ENCODE measurements at regions not wholly inside any gene's neighbourhood (a gene's known extent, or its start where the extent isn't known, plus 50 kb on each side); places are given as distances from the start of the nearest gene placed in this dataset.

DNA sequence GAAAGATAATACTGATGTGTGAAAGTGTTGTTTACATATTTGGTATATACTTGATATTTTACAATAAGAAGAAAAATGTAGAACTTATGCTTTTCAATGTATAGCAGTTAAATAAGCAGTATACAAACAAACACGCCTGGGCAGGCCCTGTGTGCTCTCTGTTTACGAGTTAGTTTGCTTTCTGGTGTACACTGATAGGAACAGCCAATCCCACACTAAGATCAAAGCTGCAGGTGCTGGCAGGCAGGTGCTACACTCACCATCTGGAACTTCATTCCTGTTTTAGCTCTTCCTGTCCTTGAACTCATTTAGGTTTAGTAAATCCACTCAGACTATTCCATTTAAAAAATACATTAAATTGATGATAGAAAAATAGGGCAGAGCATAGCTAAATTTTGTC is 614.7 kb upstream of the ST8SIA4 start:
- Histone ChIP-seq H3K9ac (replicated peaks in 1 of 4; ENCODE audit: extremely low read depth in 1 of 4, low read depth in 3 of 4, low read length in 3 of 4) (no peak overlapping the region), H3K4ac (replicated peaks; ENCODE audit: insufficient read length, low read depth, low read length) (no peak overlapping the region), H3K4me2 (ENCODE audit: insufficient read depth in 1 of 2, low read depth in 2 of 2, low read length in 2 of 2) (no peak overlapping the region), H2AFZ (ENCODE audit: low read length) (no peak overlapping the region), H4K8ac (ENCODE audit: extremely low read depth, insufficient read depth, low read length) (no peak overlapping the region), H3K56ac (replicated peaks; ENCODE audit: insufficient read length, low read depth, low read length) (no peak overlapping the region), H3K4me3 (ENCODE audit: extremely low read depth in 1 of 4, insufficient read depth in 2 of 4, low read depth in 3 of 4, low read length in 4 of 4) (no peak overlapping the region), H2BK15ac (ENCODE audit: low read length) (no peak overlapping the region), H3K27ac (ENCODE audit: low read depth, low read length) (no peak overlapping the region), H3K27me3 (replicated peaks in 1 of 4; ENCODE audit: control insufficient read depth in 3 of 4, extremely low read depth in 1 of 4, insufficient read depth in 3 of 4, low read length in 3 of 4) (no peaks in the 10 kb centered on the region), H4K20me1 (replicated peaks in 1 of 2; ENCODE audit: control insufficient read depth in 1 of 2, insufficient read depth in 2 of 2, low read length in 2 of 2) (no peaks in the 10 kb centered on the region), H4K5ac (ENCODE audit: insufficient read length, low read depth, low read length) (no peak overlapping the region), H3K23me2 (ENCODE audit: low read depth, low read length) (no peaks in the 10 kb centered on the region), H2AK5ac (ENCODE audit: low read depth, low read length) (no peak overlapping the region), H3K23ac (ENCODE audit: insufficient read length) (no peak overlapping the region), H3K79me2 (ENCODE audit: control insufficient read depth in 1 of 2, insufficient read depth in 2 of 2, low read length in 2 of 2) (no peaks in the 10 kb centered on the region), H3K4me1 (replicated peaks in 1 of 4; ENCODE audit: control insufficient read depth in 3 of 4, insufficient read depth in 4 of 4, low read length in 3 of 4) (no peaks in the 10 kb centered on the region), H3K18ac (ENCODE audit: extremely low read depth, low read length) (no peak overlapping the region), H2BK120ac (replicated peaks; ENCODE audit: low read depth, low read length) (no peak overlapping the region), H4K91ac (replicated peaks; ENCODE audit: insufficient read length, low read length) (no peak overlapping the region), H3K79me1 (ENCODE audit: low read depth, low read length) (no peaks in the 10 kb centered on the region), H3K9me3 (ENCODE audit: insufficient read depth in 2 of 2, low read depth in 1 of 2, low read length in 1 of 2) (peaks cover 5 to 15% of the 10 kb centered on the region in 2 experiments; a peak in 3 of 4 replicates), H2BK20ac (ENCODE audit: low read length) (no peak overlapping the region), H2BK12ac (ENCODE audit: low read depth, low read length) (no peak overlapping the region), H3K36me3 (ENCODE audit: control insufficient read depth in 2 of 4, insufficient read depth in 4 of 4, low read length in 3 of 4) (no peaks in the 10 kb centered on the region), H3K14ac (ENCODE audit: insufficient read length) (no peak overlapping the region), H2BK5ac (ENCODE audit: low read depth, low read length) (no peak overlapping the region)
- POLR2A ChIA-PET (ENCODE audit: partially characterized antibody), result no interaction called here
- FAIRE-seq, result no peak
- WGBS, 2 experiments (ENCODE audit: extremely low coverage in 1 of 2, insufficient coverage in 1 of 2, insufficient read length in 1 of 2, insufficient replicate concordance in 2 of 2, low coverage in 1 of 2, low lambda C conversion rate in 2 of 2, missing lambda C conversion rate in 1 of 2), result 92% methylated on average over 2 of the region's 2 CpGs; no CpG with 5 or more reads in 1 of the 2 experiments
- TF ChIP-seq SP4 (IDR thresholded peaks at IDR 0.05; ENCODE audit: low read length), result no peak
- no peak for TF ChIP-seq BCL11A (IDR thresholded peaks at IDR 0.05; ENCODE audit: low read depth in 2 of 2, low read length in 2 of 2)
- no peak for TF ChIP-seq NANOG (IDR thresholded peaks at IDR 0.05; ENCODE audit: insufficient read depth, low read depth, low read length, poor library complexity, severe bottlenecking)
- no peak for TF ChIP-seq KDM4A (IDR thresholded peaks at IDR 0.05; ENCODE audit: low read depth, low read length, severe bottlenecking)
- TF ChIP-seq, protein P1, sequence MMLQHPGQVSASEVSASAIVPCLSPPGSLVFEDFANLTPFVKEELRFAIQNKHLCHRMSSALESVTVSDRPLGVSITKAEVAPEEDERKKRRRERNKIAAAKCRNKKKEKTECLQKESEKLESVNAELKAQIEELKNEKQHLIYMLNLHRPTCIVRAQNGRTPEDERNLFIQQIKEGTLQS (IDR thresholded peaks at IDR 0.05; ENCODE audit: insufficient read depth, low read depth, low read length), result no peak
- no peak for TF ChIP-seq HDAC6 (IDR thresholded peaks at IDR 0.05; ENCODE audit: low read depth, low read length)
- no peak for TF ChIP-seq NRF1 (IDR thresholded peaks at IDR 0.05; ENCODE audit: low read depth, low read length)
- TF ChIP-seq FOSL1 (IDR thresholded peaks at IDR 0.05; ENCODE audit: insufficient read depth, low read depth, low read length), result no peak
- no peak for TF ChIP-seq CBX5 (IDR thresholded peaks at IDR 0.05; ENCODE audit: low read depth, low read length)
- no peak for TF ChIP-seq ASH2L (IDR thresholded peaks at IDR 0.05; ENCODE audit: low read length)
- TF ChIP-seq CHD2 (IDR thresholded peaks at IDR 0.05; ENCODE audit: low read length), result no peak
- no peak for TF ChIP-seq TBP (IDR thresholded peaks at IDR 0.05; ENCODE audit: low read depth, low read length)
- no peak for TF ChIP-seq CEBPB (IDR thresholded peaks at IDR 0.05; ENCODE audit: low read depth, low read length)
- no peak for TF ChIP-seq KDM1A (IDR thresholded peaks at IDR 0.05; ENCODE audit: borderline replicate concordance, low read length)
- DNase-seq (ENCODE audit: low read depth in 1 of 2, low spot score in 2 of 2), result no peak
- CTCF ChIA-PET (ENCODE audit: partially characterized antibody), result interaction anchor here (0.9 kb wide), 1 partner anchor 26 kb away, joined by 3 read pairs; no protein-coding TSS in a partner anchor

Data from H1 (cell line).